ENCODE measurements at regions not wholly inside any gene's neighbourhood (a gene's known extent, or its start where the extent isn't known, plus 50 kb on each side); places are given as distances from the start of the nearest gene placed in this dataset.

DNA sequence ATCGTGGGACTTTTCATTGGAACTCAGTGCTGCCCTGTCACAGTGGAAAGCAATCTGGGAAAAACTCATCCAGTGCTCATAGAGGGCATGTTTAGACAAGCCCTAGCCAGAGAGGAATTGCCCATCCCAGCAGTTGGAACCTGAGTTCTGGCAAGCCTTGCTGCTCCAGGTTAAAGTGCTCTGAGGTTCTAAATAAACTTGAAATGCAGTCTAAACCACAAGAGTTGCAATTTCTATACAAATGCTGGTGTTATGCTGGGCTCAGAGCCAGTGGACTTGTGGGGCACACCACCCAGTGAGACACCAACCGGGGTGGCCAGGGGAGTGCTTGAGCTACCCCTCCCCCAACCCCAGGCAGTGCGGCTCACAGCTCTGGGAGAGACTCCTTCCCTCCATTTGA is 142.8 kb upstream of the PPP1R2C start:
- Histone ChIP-seq H3K4me3 (replicated peaks in 1 of 4; ENCODE audit: control extremely low read depth in 1 of 4, insufficient read depth in 1 of 4, low read depth in 3 of 4, low read length in 4 of 4) (no peak overlapping the region), H3K79me2 (ENCODE audit: control insufficient read depth, insufficient read depth, low read length) (no peaks in the 10 kb centered on the region), H3K36me3 (ENCODE audit: control insufficient read depth, insufficient read depth, low read length) (no peaks in the 10 kb centered on the region), H2AFZ (ENCODE audit: low read length) (no peak overlapping the region), H3K4me2 (ENCODE audit: extremely low read depth, insufficient read depth, low read length) (no peak overlapping the region), H3K9me3 (ENCODE audit: control insufficient read depth, insufficient read depth, low read depth, low read length) (no peaks in the 10 kb centered on the region), H3K4me1 (ENCODE audit: control insufficient read depth, extremely low read depth, insufficient read depth, low read length) (no peaks in the 10 kb centered on the region), H3K9ac (ENCODE audit: insufficient read depth, low read length) (no peak overlapping the region), H3K27ac (ENCODE audit: insufficient read depth, low read length) (no peak overlapping the region), H3K27me3 (ENCODE audit: control insufficient read depth, insufficient read depth, low read length) (no peaks in the 10 kb centered on the region), H4K20me1 (ENCODE audit: control insufficient read depth, extremely low read depth, insufficient read depth, low read length) (no peaks in the 10 kb centered on the region)
- TF ChIP-seq, protein P1, sequence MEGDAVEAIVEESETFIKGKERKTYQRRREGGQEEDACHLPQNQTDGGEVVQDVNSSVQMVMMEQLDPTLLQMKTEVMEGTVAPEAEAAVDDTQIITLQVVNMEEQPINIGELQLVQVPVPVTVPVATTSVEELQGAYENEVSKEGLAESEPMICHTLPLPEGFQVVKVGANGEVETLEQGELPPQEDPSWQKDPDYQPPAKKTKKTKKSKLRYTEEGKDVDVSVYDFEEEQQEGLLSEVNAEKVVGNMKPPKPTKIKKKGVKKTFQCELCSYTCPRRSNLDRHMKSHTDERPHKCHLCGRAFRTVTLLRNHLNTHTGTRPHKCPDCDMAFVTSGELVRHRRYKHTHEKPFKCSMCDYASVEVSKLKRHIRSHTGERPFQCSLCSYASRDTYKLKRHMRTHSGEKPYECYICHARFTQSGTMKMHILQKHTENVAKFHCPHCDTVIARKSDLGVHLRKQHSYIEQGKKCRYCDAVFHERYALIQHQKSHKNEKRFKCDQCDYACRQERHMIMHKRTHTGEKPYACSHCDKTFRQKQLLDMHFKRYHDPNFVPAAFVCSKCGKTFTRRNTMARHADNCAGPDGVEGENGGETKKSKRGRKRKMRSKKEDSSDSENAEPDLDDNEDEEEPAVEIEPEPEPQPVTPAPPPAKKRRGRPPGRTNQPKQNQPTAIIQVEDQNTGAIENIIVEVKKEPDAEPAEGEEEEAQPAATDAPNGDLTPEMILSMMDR (conservative IDR thresholded peaks at IDR 0.05 in 1 of 2, IDR thresholded peaks at IDR 0.05 in 1 of 2; ENCODE audit: low read depth in 1 of 2, low read length in 2 of 2): no peak
- no peak for TF ChIP-seq EZH2 (IDR thresholded peaks at IDR 0.05; ENCODE audit: low read length, missing control alignments)
- peak in 1 of 2 donors; percentile 4 for DNase-seq (ENCODE audit: low read depth in 2 of 2)

DNA sequence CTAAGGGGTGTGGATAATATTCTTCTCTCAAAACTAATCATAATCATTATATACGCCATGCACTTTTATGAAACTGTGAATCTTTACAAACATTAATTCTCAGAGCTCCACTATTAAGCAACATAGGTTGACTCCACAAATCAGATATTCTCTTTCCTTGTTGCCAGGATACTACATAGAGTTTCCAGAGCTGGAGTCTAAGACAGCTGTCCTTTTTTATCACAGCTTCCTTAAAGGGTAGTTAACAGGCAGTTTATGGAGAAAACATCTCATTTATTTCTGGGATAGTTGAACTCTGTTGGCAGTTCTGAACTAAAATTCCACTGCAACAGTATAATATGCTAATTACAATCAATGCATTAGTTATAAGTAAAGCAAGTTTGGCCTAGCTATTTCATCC is 152.1 kb upstream of the PPP1R2C start:
- TF ChIP-seq, protein P1 (conservative IDR thresholded peaks at IDR 0.05 in 1 of 2, IDR thresholded peaks at IDR 0.05 in 1 of 2; ENCODE audit: low read depth in 1 of 2, low read length in 2 of 2): no peak
- no peak for TF ChIP-seq EZH2 (IDR thresholded peaks at IDR 0.05; ENCODE audit: low read length, missing control alignments)
- Histone ChIP-seq H3K79me2 (ENCODE audit: control insufficient read depth, insufficient read depth, low read length) (no peaks in the 10 kb centered on the region), H3K9me3 (ENCODE audit: control insufficient read depth, insufficient read depth, low read depth, low read length) (no peaks in the 10 kb centered on the region), H2AFZ (ENCODE audit: low read length) (no peak overlapping the region), H3K4me3 (replicated peaks in 1 of 4; ENCODE audit: control extremely low read depth in 1 of 4, insufficient read depth in 1 of 4, low read depth in 3 of 4, low read length in 4 of 4) (no peak overlapping the region), H3K9ac (ENCODE audit: insufficient read depth, low read length) (no peak overlapping the region), H3K4me1 (ENCODE audit: control insufficient read depth, extremely low read depth, insufficient read depth, low read length) (no peaks in the 10 kb centered on the region), H3K27ac (ENCODE audit: insufficient read depth, low read length) (no peak overlapping the region), H3K27me3 (ENCODE audit: control insufficient read depth, insufficient read depth, low read length) (no peaks in the 10 kb centered on the region), H3K4me2 (ENCODE audit: extremely low read depth, insufficient read depth, low read length) (no peak overlapping the region), H3K36me3 (ENCODE audit: control insufficient read depth, insufficient read depth, low read length) (no peaks in the 10 kb centered on the region), H4K20me1 (ENCODE audit: control insufficient read depth, extremely low read depth, insufficient read depth, low read length) (no peaks in the 10 kb centered on the region)
- DNase-seq (ENCODE audit: low read depth in 2 of 2): no peak

DNA sequence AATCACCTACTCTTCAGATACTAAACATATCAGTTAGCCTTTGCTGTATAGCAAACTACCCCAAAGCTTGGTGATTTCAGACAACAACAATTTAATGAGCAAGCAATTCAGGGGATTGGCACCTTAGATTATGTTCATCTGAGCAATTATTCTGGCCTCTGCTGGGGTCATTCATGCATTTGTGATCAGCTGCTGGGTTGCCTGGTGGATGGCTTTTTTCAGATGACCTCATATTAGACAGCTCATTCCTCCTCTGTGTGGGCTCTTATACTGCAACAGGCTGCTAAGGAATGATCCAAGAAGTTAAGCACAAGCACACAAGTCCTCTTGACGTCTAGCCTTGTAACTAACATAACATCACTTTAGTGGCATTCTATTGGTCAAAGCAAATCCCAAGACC is 153.0 kb upstream of the PPP1R2C start:
- no peaks in the 10 kb centered on the region for H3K79me2 ChIP-seq (ENCODE audit: control insufficient read depth, insufficient read depth, low read length)
- H2AFZ ChIP-seq (ENCODE audit: low read length): no peak overlapping the region
- no peak for DNase-seq (ENCODE audit: low read depth in 2 of 2)
- no peak for TF ChIP-seq EZH2 (IDR thresholded peaks at IDR 0.05; ENCODE audit: low read length, missing control alignments)
- TF ChIP-seq, protein P1 (conservative IDR thresholded peaks at IDR 0.05 in 1 of 2, IDR thresholded peaks at IDR 0.05 in 1 of 2; ENCODE audit: low read depth in 1 of 2, low read length in 2 of 2): no peak
- no peak overlapping the region for H3K4me3 ChIP-seq (replicated peaks in 1 of 4; ENCODE audit: control extremely low read depth in 1 of 4, insufficient read depth in 1 of 4, low read depth in 3 of 4, low read length in 4 of 4)
- no peaks in the 10 kb centered on the region for H3K9me3 ChIP-seq (ENCODE audit: control insufficient read depth, insufficient read depth, low read depth, low read length)
- H3K4me2 ChIP-seq (ENCODE audit: extremely low read depth, insufficient read depth, low read length): no peak overlapping the region
- no peak overlapping the region for H3K9ac ChIP-seq (ENCODE audit: insufficient read depth, low read length)
- H3K27ac ChIP-seq (ENCODE audit: insufficient read depth, low read length): no peak overlapping the region
- H3K27me3 ChIP-seq (ENCODE audit: control insufficient read depth, insufficient read depth, low read length): no peaks in the 10 kb centered on the region
- no peaks in the 10 kb centered on the region for H3K4me1 ChIP-seq (ENCODE audit: control insufficient read depth, extremely low read depth, insufficient read depth, low read length)
- H3K36me3 ChIP-seq (ENCODE audit: control insufficient read depth, insufficient read depth, low read length): no peaks in the 10 kb centered on the region
- no peaks in the 10 kb centered on the region for H4K20me1 ChIP-seq (ENCODE audit: control insufficient read depth, extremely low read depth, insufficient read depth, low read length)
